Central memory CD4-positive, alpha-beta T cell (primary cell): ENCODE measurements at regions not wholly inside any gene's neighbourhood (a gene's known extent, or its start where the extent isn't known, plus 50 kb on each side); places are given as distances from the start of the nearest gene placed in this dataset.

Experiments
- DNase-seq: peaks from one replicate; pipeline ENCODE4 v3.0.0; 2022

DNA sequence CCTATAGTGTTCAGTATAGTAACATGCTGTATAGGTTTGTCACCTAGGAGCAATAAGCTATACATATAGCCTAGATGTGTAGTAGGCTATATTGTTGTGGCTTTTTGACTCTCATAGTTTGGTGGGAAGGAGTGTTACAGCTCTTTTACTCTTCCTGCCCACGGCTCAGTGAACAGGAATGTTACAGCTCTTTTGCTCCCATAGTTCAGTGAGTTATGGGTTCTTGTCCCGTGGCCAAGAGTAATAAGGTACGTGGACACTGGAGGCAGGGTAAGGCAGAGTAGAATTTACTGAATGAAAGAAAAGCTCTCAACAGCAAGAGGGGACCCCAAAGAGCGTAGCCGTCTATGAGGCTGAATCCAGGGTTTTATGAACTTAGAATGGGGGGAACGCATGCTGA is 734.3 kb downstream of the ADGRL2 start:
- DNase-seq, result no peak

DNA sequence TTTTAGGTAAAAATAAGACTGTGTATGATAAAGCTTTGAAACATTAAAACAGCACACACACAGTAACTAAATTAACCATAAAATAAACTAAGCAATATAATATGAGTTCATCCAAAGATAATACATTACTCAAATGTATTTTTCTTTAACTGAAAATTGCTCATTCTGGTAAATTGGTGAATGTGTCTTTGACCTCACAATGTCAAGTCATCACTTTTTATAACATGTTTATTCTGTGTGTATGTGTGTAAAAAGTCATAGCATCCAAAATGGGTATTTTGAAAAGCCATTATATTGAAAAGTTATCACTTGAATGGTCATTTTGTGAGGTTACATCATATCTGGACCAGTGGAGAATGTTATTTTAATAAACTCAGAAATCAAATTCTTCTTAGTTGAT is 724.6 kb downstream of the ADGRL2 start:
- no peak for DNase-seq

DNA sequence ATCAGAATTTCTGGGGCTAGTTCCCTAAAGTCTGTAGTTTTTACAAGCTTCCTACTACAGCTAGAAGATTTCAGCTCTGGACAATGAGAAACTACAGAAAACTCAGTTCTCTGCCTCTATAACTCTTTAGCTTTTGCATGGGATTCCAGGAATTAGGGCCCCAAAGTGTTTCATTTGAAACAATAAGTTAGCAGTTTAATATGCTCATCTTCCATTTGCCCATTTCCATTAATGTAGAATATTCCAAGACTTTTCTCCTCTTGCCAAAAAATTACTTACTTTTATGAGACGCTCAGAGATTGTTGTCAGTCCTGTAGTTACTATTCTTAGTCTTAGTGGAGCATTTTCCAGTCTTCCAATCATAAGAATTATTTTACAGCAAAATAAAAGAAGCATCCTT is 719.9 kb downstream of the ADGRL2 start:
- DNase-seq, result no peak

GRCh38 chr1:82517586-82517985 is 716.9 kb downstream of the ADGRL2 start:
- DNase-seq, result no peak

DNA sequence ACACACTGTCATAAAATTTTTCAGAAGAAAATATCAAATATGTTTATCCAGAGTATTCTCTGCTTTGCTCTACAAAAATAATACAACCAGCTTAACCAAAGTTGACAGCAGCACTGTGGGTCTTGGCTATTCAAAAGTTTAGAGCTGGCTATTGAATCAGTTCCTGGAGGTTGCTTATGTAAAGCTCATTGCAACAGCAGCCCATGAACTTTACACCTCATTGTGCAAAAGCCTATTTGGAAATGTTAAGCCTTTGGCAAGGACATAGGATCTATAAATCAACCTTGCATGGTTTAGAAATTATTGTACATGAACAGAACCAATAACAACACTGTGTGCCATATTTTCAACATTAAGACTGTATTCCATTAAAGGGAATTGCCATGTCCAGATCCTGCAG is 714.9 kb downstream of the ADGRL2 start:
- DNase-seq, result no peak

GRCh38 chr1:82511441-82511840 is 710.7 kb downstream of the ADGRL2 start:
- no peak for DNase-seq

DNA sequence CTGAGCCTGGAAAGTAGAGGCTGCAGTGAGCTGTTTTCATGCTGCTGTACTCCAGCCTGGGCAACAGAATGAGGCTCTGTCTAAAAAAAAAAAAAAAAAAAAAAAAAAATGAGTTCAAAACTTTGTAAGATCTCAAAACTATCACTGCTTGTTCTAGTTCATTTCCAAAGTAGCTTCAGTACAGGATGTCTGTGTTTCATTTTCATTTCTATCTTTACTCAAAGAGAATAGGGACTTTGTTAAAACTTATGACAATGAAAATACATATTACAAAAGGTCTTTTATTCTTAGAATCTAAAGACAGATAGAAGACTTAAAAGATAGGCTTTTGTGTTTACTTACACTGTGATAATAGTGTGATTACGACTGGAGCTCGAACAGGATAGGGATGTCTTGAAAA is 709.7 kb downstream of the ADGRL2 start:
- DNase-seq, result no peak

DNA sequence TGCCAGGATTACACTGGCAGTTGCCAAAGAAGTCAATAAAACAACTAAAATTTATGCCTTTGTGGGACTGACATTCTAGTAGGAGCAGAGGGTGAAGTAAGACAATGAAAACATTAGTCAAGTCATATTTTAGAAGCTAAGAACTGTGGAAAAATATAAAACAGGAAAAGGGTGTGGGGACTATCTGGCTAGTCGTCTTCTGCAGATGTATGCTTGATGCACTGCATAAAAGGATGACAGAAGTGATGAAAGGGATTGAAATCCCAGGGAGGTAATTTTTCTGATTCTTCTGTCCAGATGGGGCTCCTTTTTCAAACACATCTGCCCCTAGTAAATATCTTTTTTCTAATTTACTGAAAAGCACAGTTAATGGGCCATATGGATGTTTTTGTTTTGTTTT is 706.3 kb downstream of the ADGRL2 start:
- DNase-seq, result no peak

DNA sequence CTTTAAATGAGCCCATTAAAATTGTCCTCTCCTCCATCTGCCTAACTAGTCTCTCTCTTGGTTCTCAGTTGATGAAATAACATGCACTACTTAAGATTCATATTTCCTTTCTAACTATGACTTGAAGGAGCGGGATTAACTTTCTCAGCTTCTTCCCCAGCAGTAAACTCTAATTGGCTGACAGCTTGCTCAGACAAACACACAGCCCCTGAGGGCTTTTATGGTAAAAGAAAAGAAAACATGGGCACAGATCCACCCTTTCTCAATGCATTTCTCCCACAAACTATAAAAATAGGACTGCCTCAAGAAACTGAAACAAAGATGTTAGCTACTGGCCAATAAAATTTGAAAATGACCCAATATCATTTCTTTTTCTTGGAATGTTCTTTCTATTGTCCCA is 703.1 kb downstream of the ADGRL2 start:
- DNase-seq, result no peak

DNA sequence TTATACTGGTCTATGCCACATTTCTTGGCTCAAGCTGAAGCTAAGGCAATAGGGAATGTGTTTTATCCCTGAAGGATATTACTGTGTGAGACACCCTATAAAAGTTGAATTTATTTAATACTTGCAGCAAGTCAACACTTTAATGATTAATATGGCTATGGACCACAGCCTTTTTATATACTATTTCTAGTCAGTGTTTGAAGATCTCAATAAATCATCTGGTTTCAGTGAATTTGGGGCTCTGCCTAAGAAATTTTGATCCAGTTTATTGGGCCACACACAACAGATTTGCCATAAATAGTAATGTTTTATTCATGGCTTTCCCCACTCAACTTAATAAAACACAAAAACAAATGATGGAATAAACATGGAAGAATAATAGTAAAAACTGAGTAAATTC is 698.3 kb downstream of the ADGRL2 start:
- no peak for DNase-seq

GRCh38 chr1:82494117-82494516 is 693.4 kb downstream of the ADGRL2 start:
- no peak for DNase-seq

DNA sequence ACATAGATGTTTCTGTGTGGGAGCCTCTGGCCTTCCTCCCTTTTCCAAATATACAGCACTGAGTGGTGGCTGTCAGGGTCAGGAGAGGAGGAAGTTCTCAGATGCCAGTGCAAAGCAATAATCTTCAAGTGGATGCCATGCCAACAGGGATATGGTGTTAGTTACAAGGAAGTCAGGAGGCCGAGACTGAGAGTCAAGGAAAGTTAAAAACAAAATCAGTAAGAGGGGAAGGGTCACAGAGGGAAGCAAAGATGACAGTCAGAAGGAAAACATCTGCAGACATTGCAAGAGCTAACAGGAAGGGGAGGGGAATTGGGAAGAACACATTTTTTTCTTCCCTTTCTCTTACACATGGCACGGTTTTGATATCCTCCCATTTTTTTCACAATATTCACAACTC is 691.4 kb downstream of the ADGRL2 start:
- no peak for DNase-seq

GRCh38 chr1:82491301-82492048 is 690.7 kb downstream of the ADGRL2 start:
- DNase-seq, result no peak

DNA sequence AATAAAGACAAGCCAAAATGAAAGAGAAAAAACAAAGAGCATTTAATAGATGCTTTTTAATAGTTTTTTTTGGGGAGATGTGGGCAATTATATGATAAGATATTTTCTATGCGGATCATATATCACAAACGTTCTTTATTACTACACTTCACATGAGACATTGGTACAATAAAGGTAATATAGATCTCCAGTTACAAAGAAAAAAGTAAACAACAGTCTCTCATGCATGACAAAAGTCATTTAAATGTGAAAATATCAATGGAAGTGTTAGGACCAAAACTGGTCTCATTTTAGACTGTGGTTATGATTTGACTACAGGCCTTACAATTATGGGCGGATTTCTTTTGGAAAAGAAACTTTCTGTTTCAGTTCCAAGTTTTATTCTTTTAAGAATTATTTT is 687.0 kb downstream of the ADGRL2 start:
- DNase-seq, result no peak

DNA sequence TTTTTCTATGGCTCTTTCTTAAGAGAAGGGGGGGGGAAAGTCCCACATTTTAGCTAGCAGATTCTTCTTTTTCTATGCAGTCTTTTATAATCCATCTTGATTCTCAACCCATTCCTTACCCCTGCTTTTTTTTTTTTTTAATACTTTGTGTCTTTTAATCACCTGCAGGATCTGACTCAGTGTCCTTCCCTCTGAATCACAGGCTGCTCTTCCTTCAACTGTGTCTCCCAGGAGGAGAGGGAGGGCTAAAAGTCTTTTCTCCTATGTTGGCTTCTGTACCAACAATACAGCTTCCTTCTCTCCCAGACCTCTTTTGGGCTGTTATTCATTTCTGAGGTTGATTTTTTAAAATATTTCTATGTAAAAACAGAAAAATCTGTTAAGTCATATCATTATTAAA is 686.2 kb downstream of the ADGRL2 start:
- no peak for DNase-seq

GRCh38 chr1:82486468-82486867 is 685.7 kb downstream of the ADGRL2 start:
- no peak for DNase-seq

- no peak for DNase-seq
These were observed 685.0 kb downstream of the ADGRL2 start for GRCh38 chr1:82485591-82486369.

DNA sequence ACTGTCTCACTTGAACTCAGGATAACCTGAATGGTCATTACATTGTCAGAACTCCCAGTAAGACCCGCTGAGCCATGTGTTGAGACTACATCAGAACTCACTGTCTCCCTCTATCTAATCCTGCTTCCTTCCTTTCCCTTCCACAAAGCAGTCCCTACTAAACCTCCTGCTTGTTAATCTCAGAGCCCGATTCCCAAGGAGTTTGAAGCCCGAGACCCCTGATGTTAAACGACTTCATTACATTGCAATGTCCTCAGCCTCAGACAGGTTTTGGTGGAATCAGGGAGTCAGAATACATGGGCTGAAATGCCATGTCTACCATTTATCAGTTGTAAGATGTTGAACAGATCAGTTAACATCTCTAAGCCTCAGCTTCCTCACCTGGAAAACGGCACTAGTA is 682.4 kb downstream of the ADGRL2 start:
- DNase-seq, result no peak

- DNase-seq, result no peak
These were observed 678.2 kb downstream of the ADGRL2 start for GRCh38 chr1:82478916-82479315.

GRCh38 chr1:82472489-82473131 is 671.9 kb downstream of the ADGRL2 start:
- no peak for DNase-seq

DNA sequence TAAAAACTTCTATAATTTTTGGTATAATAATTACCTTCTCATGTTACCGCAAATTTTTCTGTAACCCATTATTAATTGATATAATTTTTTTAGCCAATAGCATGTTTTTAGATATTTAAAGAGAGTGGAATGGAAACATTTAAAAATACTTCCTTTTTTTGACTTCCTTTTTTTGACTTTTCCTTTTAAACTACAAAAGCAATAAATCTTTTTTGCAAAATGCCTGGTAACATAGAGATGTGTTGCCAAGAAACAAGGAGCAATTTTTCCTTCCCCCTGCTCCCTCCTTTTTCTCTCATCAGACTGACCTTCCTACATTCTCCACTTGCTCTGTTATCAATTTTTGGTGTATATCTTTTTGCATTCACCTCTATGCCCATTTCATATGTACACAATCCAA is 666.2 kb downstream of the ADGRL2 start:
- DNase-seq, result no peak

DNA sequence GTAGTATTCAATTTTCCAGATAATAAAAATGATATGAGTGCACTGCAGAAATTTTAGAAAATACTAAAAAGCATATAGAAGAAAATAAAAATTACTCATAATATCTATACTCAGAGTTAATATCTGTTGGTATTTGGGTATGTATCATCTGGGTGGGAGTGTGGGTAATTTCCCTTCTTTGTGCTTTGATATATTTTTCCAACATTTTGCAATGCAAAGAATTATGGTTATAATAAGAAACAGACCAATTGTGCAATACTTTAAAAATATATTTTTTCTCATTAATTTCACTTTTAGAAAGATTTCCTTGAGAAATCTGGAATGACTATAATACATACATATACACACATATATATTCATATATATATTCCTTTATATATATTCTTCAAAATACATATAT is 665.7 kb downstream of the ADGRL2 start:
- no peak for DNase-seq

GRCh38 chr1:82465024-82465423 is 664.3 kb downstream of the ADGRL2 start:
- no peak for DNase-seq

GRCh38 chr1:82464362-82465001 is 663.7 kb downstream of the ADGRL2 start:
- DNase-seq, result no peak
